NCI-H446 (cell line): ENCODE measurements at regions not wholly inside any gene's neighbourhood (a gene's known extent, or its start where the extent isn't known, plus 50 kb on each side); places are given as distances from the start of the nearest gene placed in this dataset.

Experiments
- DNase-seq, 2 experiments: peaks; one replicate each; lab custom pipeline; 2025; lab: John Stamatoyannopoulos, UW

- DNase-seq: no peak
Observed at GRCh38 chr17:77266891-77267341, 126.1 kb downstream of the SEC14L1 start.

- DNase-seq: no peak
Observed at GRCh38 chr17:77269696-77270681, 129.2 kb downstream of the SEC14L1 start.

GRCh38 chr17:77271411-77271810 lies 130.6 kb downstream of the SEC14L1 start:
- no peak for DNase-seq

GRCh38 chr17:77273397-77274085 lies 132.8 kb downstream of the SEC14L1 start:
- DNase-seq: no peak

GRCh38 chr17:77274096-77274845 lies 133.5 kb downstream of the SEC14L1 start:
- DNase-seq: no peak

- no peak for DNase-seq
Observed at GRCh38 chr17:77279448-77280303, 138.9 kb downstream of the SEC14L1 start.

- no peak for DNase-seq
Observed at GRCh38 chr17:77280304-77281121, 139.7 kb downstream of the SEC14L1 start.

- DNase-seq: peak; percentile 52 to 70
Observed at GRCh38 chr17:77281122-77281903, 140.5 kb downstream of the SEC14L1 start.

- no peak for DNase-seq
Observed at GRCh38 chr17:77281904-77282367, 141.2 kb downstream of the SEC14L1 start.

GRCh38 chr17:77282524-77283515 lies 142.1 kb downstream of the SEC14L1 start:
- DNase-seq: no peak

- no peak for DNase-seq
Observed at GRCh38 chr17:77284023-77284617, 143.4 kb downstream of the SEC14L1 start.

- no peak for DNase-seq
Observed at GRCh38 chr17:77285594-77286390, 145.0 kb downstream of the SEC14L1 start.

- DNase-seq: no peak
Observed at GRCh38 chr17:77286391-77286640, 145.5 kb downstream of the SEC14L1 start.

GRCh38 chr17:77286641-77287431 lies 146.1 kb downstream of the SEC14L1 start:
- DNase-seq: peak in 1 of 2 experiments; percentile 36

- peak in 1 of 2 experiments; percentile 43 for DNase-seq
Observed at GRCh38 chr17:77287432-77288068, 146.8 kb downstream of the SEC14L1 start.

- no peak for DNase-seq
Observed at GRCh38 chr17:77288115-77288619, 147.4 kb downstream of the SEC14L1 start.
